Dermis blood vessel endothelial cell (primary cell): ENCODE measurements at regions not wholly inside any gene's neighbourhood (a gene's known extent, or its start where the extent isn't known, plus 50 kb on each side); places are given as distances from the start of the nearest gene placed in this dataset.
"Not testable (repeated sequence)": the region's sequence is repeated elsewhere in the genome, so short reads cannot be mapped to it uniquely, and the experiment has no call there.

ENCODE experiments used
- DNase-seq: peaks from one replicate; pipeline ENCODE4 v3.0.0; 2010

- DNase-seq: no peak
These were observed 1072.0 kb downstream of the CBLN2 start for GRCh38 chr18:71471963-71472725.

GRCh38 chr18:71456206-71456605, 1087.9 kb downstream of the CBLN2 start:
- DNase-seq: no peak

- DNase-seq: no peak
These were observed 1093.9 kb downstream of the CBLN2 start for GRCh38 chr18:71450257-71450656.

GRCh38 chr18:71443706-71444480, 1100.2 kb downstream of the CBLN2 start:
- DNase-seq: no peak

- no peak for DNase-seq
These were observed 1101.4 kb downstream of the CBLN2 start for GRCh38 chr18:71442731-71443141.

GRCh38 chr18:71441156-71441555, 1103.0 kb downstream of the CBLN2 start:
- DNase-seq: no peak

- no peak for DNase-seq
These were observed 1106.6 kb downstream of the CBLN2 start for GRCh38 chr18:71437511-71437910.

- no peak for DNase-seq
These were observed 1110.8 kb downstream of the CBLN2 start for GRCh38 chr18:71433373-71433772.

- DNase-seq: peak; percentile 39
These were observed 1112.5 kb downstream of the CBLN2 start for GRCh38 chr18:71431689-71432088.

- peak; percentile 31 for DNase-seq
These were observed 1113.0 kb downstream of the CBLN2 start for GRCh38 chr18:71431171-71431570.

- DNase-seq: peak; percentile 9
These were observed 1117.7 kb downstream of the CBLN2 start for GRCh38 chr18:71426441-71426840.

- no peak for DNase-seq
These were observed 1116.4 kb downstream of the SOCS6 start for GRCh38 chr18:71405169-71405809.

GRCh38 chr18:71403501-71403900, 1114.7 kb downstream of the SOCS6 start:
- no peak for DNase-seq

- peak; percentile 48 for DNase-seq
These were observed 1109.7 kb downstream of the SOCS6 start for GRCh38 chr18:71398531-71398930.

GRCh38 chr18:71388148-71388547, 1099.3 kb downstream of the SOCS6 start:
- no peak for DNase-seq

GRCh38 chr18:71374294-71375000, 1085.6 kb downstream of the SOCS6 start:
- DNase-seq: no peak

GRCh38 chr18:71371951-71372605, 1083.2 kb downstream of the SOCS6 start:
- no peak for DNase-seq

- DNase-seq: no peak
These were observed 1082.0 kb downstream of the SOCS6 start for GRCh38 chr18:71370671-71371445.

GRCh38 chr18:71370095-71370494, 1081.2 kb downstream of the SOCS6 start:
- no peak for DNase-seq

- DNase-seq: no peak
These were observed 1073.3 kb downstream of the SOCS6 start for GRCh38 chr18:71362140-71362539.

GRCh38 chr18:71355599-71355998, 1066.8 kb downstream of the SOCS6 start:
- not testable (repeated sequence) for DNase-seq
